ENCODE measurements at regions not wholly inside any gene's neighbourhood (a gene's known extent, or its start where the extent isn't known, plus 50 kb on each side); places are given as distances from the start of the nearest gene placed in this dataset.

DNA sequence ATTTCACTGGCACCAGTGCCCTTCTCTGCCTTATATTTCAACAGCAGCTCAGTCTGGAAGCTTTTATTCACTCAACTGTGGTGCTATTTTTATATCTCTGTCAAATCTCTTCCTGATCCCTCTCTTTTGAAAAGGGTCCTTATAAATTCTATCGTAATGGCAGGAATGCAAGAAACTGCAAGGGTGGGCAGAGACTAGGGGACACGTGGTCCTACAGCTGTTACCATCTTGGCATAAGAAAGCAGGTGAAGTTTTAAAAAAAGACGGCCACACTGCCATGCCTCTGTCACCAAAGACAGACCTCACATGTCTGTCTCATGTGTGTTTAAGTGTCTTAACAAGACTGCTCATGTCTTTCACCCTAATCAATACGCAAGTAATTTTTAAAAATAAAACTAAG, 368.4 kb upstream of the CDH11 start:
- Histone ChIP-seq H3K4me3 (ENCODE audit: control insufficient read depth in 1 of 2, extremely low read depth in 1 of 2, low read length in 1 of 2) (no peak overlapping the region), H3K27me3 (replicated peaks in 1 of 2; ENCODE audit: control insufficient read depth in 2 of 2, extremely low read depth in 1 of 2, insufficient read depth in 2 of 2, low read length in 1 of 2) (no peaks in the 10 kb centered on the region), H3K27ac (ENCODE audit: low read length) (no peak overlapping the region), H3K36me3 (ENCODE audit: control insufficient read depth in 2 of 2, extremely low read depth in 1 of 2, insufficient read depth in 1 of 2, low read length in 1 of 2) (no peaks in the 10 kb centered on the region), H3K9me3 (no peaks in the 10 kb centered on the region), H3K4me1 (ENCODE audit: control insufficient read depth in 1 of 2, extremely low read depth in 1 of 2, insufficient read depth in 2 of 2, low read length in 2 of 2) (no peaks in the 10 kb centered on the region)
- Mint-ChIP-seq H3K36me3 (no peaks in the 10 kb centered on the region), H3K27ac (no peak overlapping the region), H3K4me3 (no peak overlapping the region), H3K9me3 (peaks cover 3 to 11% (median 8%) of the 10 kb centered on the region in 3 donors), H3K27me3 (no peaks in the 10 kb centered on the region), H3K4me1 (no peaks in the 10 kb centered on the region)
- ATAC-seq (replicated peaks in 1 of 4): no peak
- DNase-seq: no peak
- 70% methylated on average over 2 of the region's 4 CpGs for WGBS (ENCODE audit: insufficient coverage)
- ChIA-PET CTCF (no interaction called here), POLR2A (no interaction called here)

DNA sequence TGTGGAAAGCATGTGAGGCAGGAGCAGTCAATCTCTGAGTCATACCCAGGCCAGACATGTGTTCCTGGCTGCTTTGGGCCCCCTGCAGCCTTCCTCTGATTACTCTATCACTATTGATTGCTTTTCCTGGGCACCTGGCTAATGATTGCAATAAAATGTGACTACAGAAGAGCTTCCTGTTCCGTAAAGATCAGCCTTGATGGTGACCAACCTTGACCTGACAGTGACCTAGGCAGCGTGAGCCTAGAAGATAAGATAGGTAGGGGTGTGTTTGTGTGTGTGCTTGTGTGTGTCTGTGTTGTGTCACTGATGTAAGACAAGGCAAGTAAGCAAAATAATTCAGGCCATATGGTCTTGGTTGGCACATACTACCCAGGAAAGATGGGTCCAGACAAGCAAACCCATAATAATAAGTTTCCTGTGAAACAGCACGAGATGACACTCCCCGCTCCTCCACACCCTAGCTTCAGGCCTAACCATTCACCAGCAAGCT, 367.7 kb upstream of the CDH11 start:
- no peak overlapping the region for H3K4me3 ChIP-seq (ENCODE audit: control insufficient read depth in 1 of 2, extremely low read depth in 1 of 2, low read length in 1 of 2)
- no peak overlapping the region for H3K27ac ChIP-seq (ENCODE audit: low read length)
- Mint-ChIP-seq H3K27me3 (no peaks in the 10 kb centered on the region), H3K4me1 (no peaks in the 10 kb centered on the region), H3K9me3 (peaks cover 8 to 14% (median 8%) of the 10 kb centered on the region in 3 donors), H3K36me3 (no peaks in the 10 kb centered on the region), H3K27ac (no peak overlapping the region), H3K4me3 (no peak overlapping the region)
- CTCF ChIA-PET: no interaction called here
- no peak for DNase-seq
- no peaks in the 10 kb centered on the region for H3K36me3 ChIP-seq (ENCODE audit: control insufficient read depth in 2 of 2, extremely low read depth in 1 of 2, insufficient read depth in 1 of 2, low read length in 1 of 2)
- H3K27me3 ChIP-seq (replicated peaks in 1 of 2; ENCODE audit: control insufficient read depth in 2 of 2, extremely low read depth in 1 of 2, insufficient read depth in 2 of 2, low read length in 1 of 2): no peaks in the 10 kb centered on the region
- H3K9me3 ChIP-seq: no peaks in the 10 kb centered on the region
- 72% methylated on average over 4 of the region's 4 CpGs for WGBS (ENCODE audit: insufficient coverage)
- ATAC-seq (replicated peaks in 1 of 4): no peak
- POLR2A ChIA-PET: no interaction called here
- H3K4me1 ChIP-seq (ENCODE audit: control insufficient read depth in 1 of 2, extremely low read depth in 1 of 2, insufficient read depth in 2 of 2, low read length in 2 of 2): no peaks in the 10 kb centered on the region

DNA sequence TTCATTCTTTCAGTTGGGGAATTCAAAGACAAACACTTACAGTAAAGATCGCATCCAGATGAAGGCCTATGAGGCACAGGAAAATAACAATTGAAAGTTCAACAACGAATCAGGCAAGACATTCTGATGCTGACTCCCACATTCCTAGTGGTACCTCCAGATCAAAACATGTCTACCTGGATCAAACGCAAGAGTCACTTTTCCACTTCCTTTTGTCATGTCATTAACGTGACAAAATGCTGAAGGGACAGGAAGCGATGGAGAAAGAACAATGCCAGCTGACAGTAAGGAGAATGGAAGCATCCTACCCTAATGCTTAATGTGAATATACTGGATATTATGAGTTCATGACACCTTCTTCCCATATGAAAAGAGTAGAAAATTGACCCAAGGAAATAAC, 365.4 kb upstream of the CDH11 start:
- H3K27me3 ChIP-seq (replicated peaks in 1 of 2; ENCODE audit: control insufficient read depth in 2 of 2, extremely low read depth in 1 of 2, insufficient read depth in 2 of 2, low read length in 1 of 2): no peaks in the 10 kb centered on the region
- WGBS (ENCODE audit: insufficient coverage): 80% methylated on average over 2 of the region's 5 CpGs
- no peaks in the 10 kb centered on the region for H3K9me3 ChIP-seq
- CTCF ChIA-PET: no interaction called here
- H3K4me3 Mint-ChIP-seq: no peak overlapping the region
- H3K4me3 ChIP-seq (ENCODE audit: control insufficient read depth in 1 of 2, extremely low read depth in 1 of 2, low read length in 1 of 2): no peak overlapping the region
- ATAC-seq (replicated peaks in 1 of 4) (no peak), DNase-seq (no peak)
- H3K27me3 Mint-ChIP-seq: no peaks in the 10 kb centered on the region
- POLR2A ChIA-PET: no interaction called here
- H3K27ac ChIP-seq (ENCODE audit: low read length): no peak overlapping the region
- H3K27ac Mint-ChIP-seq: no peak overlapping the region
- peaks cover 8 to 14% (median 12%) of the 10 kb centered on the region in 3 donors for H3K9me3 Mint-ChIP-seq
- H3K4me1 ChIP-seq (ENCODE audit: control insufficient read depth in 1 of 2, extremely low read depth in 1 of 2, insufficient read depth in 2 of 2, low read length in 2 of 2): no peaks in the 10 kb centered on the region
- no peaks in the 10 kb centered on the region for H3K4me1 Mint-ChIP-seq
- H3K36me3 ChIP-seq (ENCODE audit: control insufficient read depth in 2 of 2, extremely low read depth in 1 of 2, insufficient read depth in 1 of 2, low read length in 1 of 2): no peaks in the 10 kb centered on the region
- H3K36me3 Mint-ChIP-seq: no peaks in the 10 kb centered on the region

DNA sequence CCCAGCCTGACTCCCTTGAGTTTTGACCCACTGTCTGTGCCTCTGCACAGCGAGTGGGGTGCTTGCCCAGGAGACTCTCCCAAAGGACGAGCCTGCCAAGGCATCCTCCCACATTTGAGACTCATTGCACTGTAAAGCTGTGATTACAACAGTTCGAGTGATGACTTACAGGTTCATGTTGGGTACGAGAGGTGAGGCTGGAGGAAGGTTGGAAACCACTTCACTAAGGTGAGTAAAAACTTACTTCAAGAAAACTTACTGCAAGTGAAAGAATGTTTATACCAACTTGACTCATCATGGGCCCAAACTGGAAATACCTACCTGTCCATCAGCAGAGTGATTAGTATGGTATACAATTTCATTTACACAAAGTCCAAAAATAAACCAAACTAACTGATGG, 360.1 kb upstream of the CDH11 start:
- peaks cover 7 to 11% (median 8%) of the 10 kb centered on the region in 3 donors for H3K9me3 Mint-ChIP-seq
- no CpG with 5 or more reads among the region's 4 CpGs for WGBS (ENCODE audit: insufficient coverage)
- DNase-seq (no peak), ATAC-seq (replicated peaks in 1 of 4) (no peak)
- H3K36me3 ChIP-seq (ENCODE audit: control insufficient read depth in 2 of 2, extremely low read depth in 1 of 2, insufficient read depth in 1 of 2, low read length in 1 of 2): no peaks in the 10 kb centered on the region
- H3K27me3 ChIP-seq (replicated peaks in 1 of 2; ENCODE audit: control insufficient read depth in 2 of 2, extremely low read depth in 1 of 2, insufficient read depth in 2 of 2, low read length in 1 of 2): no peaks in the 10 kb centered on the region
- H3K9me3 ChIP-seq: no peaks in the 10 kb centered on the region
- no peak overlapping the region for H3K27ac Mint-ChIP-seq
- POLR2A ChIA-PET: no interaction called here
- H3K4me3 Mint-ChIP-seq: no peak overlapping the region
- H3K27ac ChIP-seq (ENCODE audit: low read length): no peak overlapping the region
- H3K4me3 ChIP-seq (ENCODE audit: control insufficient read depth in 1 of 2, extremely low read depth in 1 of 2, low read length in 1 of 2): no peak overlapping the region
- no peaks in the 10 kb centered on the region for H3K4me1 Mint-ChIP-seq
- CTCF ChIA-PET: no interaction called here
- no peaks in the 10 kb centered on the region for H3K4me1 ChIP-seq (ENCODE audit: control insufficient read depth in 1 of 2, extremely low read depth in 1 of 2, insufficient read depth in 2 of 2, low read length in 2 of 2)
- H3K27me3 Mint-ChIP-seq: no peaks in the 10 kb centered on the region
- H3K36me3 Mint-ChIP-seq: no peaks in the 10 kb centered on the region

DNA sequence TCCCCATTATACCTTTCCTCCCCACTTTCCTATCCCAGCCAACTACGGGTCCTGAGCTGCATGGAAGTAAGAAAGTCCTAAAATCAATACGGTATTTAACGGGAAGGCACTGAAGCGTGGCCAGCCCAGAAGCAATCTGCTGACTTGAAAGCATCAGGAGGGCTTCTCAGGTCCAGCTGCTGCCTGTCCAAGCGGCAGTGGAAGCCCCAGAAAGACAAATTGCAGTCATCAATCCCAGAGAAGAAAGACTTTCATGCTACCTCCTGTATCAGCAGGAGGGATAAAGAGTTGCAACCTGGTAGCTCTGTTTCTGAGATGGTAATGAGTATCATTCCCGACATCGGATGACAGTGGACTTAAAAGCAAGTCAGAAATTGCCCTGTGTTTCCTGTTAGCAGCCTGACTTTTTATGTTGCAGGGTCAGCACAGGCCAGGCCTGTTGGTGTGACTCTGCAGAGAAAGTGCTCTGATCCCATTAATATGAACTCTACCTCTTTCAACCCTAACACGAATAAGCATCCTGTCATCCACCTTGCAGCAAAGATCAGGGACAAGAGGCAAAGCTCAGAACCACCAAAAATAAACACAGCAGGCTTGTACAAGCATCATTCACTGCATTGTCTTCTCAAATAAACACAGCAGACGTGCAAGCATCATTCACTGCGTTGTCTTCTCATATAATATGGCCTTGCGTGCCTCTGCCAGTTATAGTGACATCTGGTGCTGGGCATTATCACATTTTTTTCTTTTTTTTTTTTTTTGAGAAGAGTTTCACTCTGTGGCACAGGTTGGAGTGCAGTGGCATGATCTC, 358.6 kb upstream of the CDH11 start:
- DNase-seq (no peak), ATAC-seq (replicated peaks in 1 of 4) (no peak)
- no peaks in the 10 kb centered on the region for H3K4me1 Mint-ChIP-seq
- Histone ChIP-seq H3K27me3 (replicated peaks in 1 of 2; ENCODE audit: control insufficient read depth in 2 of 2, extremely low read depth in 1 of 2, insufficient read depth in 2 of 2, low read length in 1 of 2) (no peaks in the 10 kb centered on the region), H3K9me3 (no peaks in the 10 kb centered on the region), H3K27ac (ENCODE audit: low read length) (no peak overlapping the region), H3K36me3 (ENCODE audit: control insufficient read depth in 2 of 2, extremely low read depth in 1 of 2, insufficient read depth in 1 of 2, low read length in 1 of 2) (no peaks in the 10 kb centered on the region), H3K4me1 (ENCODE audit: control insufficient read depth in 1 of 2, extremely low read depth in 1 of 2, insufficient read depth in 2 of 2, low read length in 2 of 2) (no peaks in the 10 kb centered on the region), H3K4me3 (ENCODE audit: control insufficient read depth in 1 of 2, extremely low read depth in 1 of 2, low read length in 1 of 2) (no peak overlapping the region)
- POLR2A ChIA-PET: interaction anchor here in 1 of 2 donors (0.7 kb wide), 1 partner anchor 304 kb away, joined by 4 read pairs; no protein-coding TSS in a partner anchor
- no peaks in the 10 kb centered on the region for H3K36me3 Mint-ChIP-seq
- CTCF ChIA-PET: no interaction called here
- H3K4me3 Mint-ChIP-seq: no peak overlapping the region
- H3K27ac Mint-ChIP-seq: no peak overlapping the region
- peaks cover 7 to 13% (median 8%) of the 10 kb centered on the region in 3 donors for H3K9me3 Mint-ChIP-seq
- no peaks in the 10 kb centered on the region for H3K27me3 Mint-ChIP-seq
- 57% methylated on average over 9 of the region's 11 CpGs for WGBS (ENCODE audit: insufficient coverage)

DNA sequence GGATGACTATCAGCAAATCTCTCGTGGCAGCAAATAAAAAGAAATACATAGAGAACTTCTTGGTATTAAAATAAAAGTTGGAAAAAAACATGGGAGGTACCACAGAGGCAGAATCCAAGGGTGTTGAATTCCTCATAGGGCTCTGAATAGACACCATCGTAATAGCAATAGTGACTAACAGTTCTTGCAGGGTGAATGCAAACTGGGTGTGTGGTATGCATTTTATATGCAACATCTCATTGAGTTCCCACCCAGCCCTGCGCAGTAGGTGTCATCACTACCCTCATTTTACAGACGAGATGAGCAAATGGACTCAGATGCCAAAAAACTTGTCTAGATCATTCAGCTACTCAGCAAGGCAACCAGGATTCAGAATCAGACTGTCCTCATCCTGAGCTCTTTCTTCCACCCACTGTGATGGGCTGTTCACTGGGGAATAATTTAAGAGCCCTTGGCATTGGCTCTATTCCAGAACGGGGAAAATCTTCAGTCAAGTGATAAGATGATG, 354.6 kb upstream of the CDH11 start:
- Mint-ChIP-seq H3K36me3 (no peaks in the 10 kb centered on the region), H3K27ac (no peak overlapping the region), H3K4me3 (no peak overlapping the region), H3K27me3 (no peaks in the 10 kb centered on the region), H3K9me3 (peaks cover 4 to 8% (median 4%) of the 10 kb centered on the region in 3 donors), H3K4me1 (no peaks in the 10 kb centered on the region)
- Histone ChIP-seq H3K9me3 (no peaks in the 10 kb centered on the region), H3K27ac (ENCODE audit: low read length) (no peak overlapping the region), H3K4me1 (ENCODE audit: control insufficient read depth in 1 of 2, extremely low read depth in 1 of 2, insufficient read depth in 2 of 2, low read length in 2 of 2) (no peaks in the 10 kb centered on the region), H3K27me3 (replicated peaks in 1 of 2; ENCODE audit: control insufficient read depth in 2 of 2, extremely low read depth in 1 of 2, insufficient read depth in 2 of 2, low read length in 1 of 2) (no peaks in the 10 kb centered on the region), H3K4me3 (ENCODE audit: control insufficient read depth in 1 of 2, extremely low read depth in 1 of 2, low read length in 1 of 2) (no peak overlapping the region), H3K36me3 (ENCODE audit: control insufficient read depth in 2 of 2, extremely low read depth in 1 of 2, insufficient read depth in 1 of 2, low read length in 1 of 2) (no peaks in the 10 kb centered on the region)
- POLR2A ChIA-PET: no interaction called here
- CTCF ChIA-PET: no interaction called here
- DNase-seq: no peak
- 80% methylated on average over 1 of the region's 5 CpGs for whole genome bisulfite sequencing (ENCODE audit: insufficient coverage)
- ATAC-seq (replicated peaks in 1 of 4): no peak

Measured in T-cell (primary cell).